PC-9 (cell line): ENCODE measurements at regions not wholly inside any gene's neighbourhood (a gene's known extent, or its start where the extent isn't known, plus 50 kb on each side); places are given as distances from the start of the nearest gene placed in this dataset.

ENCODE experiments used
- BruUV-seq: library from RNA; stranded (reverse); fragments of 400-500 nt; replicated peaks from 2 replicates; lab custom pipeline; 2021; lab: Mats Ljungman, UMichigan
- CTCF ChIA-PET: fragments of 300-600 bp; sonication (Branson Sonifier 250); formaldehyde crosslinking; loops from one replicate; lab custom pipeline; 2022; ENCODE audit warnings: antibody characterized with exemption; lab: Charles Lee
- POLR2A ChIA-PET: fragments of 300-600 bp; sonication (Branson Sonifier 250); formaldehyde crosslinking; loops from one replicate; lab custom pipeline; 2022; ENCODE audit warnings: antibody characterized with exemption; ENCODE audit not compliant: unreplicated experiment; lab: Charles Lee
- DNase-seq, 2 experiments: peaks; one replicate each; pipeline versions ENCODE4 v3.0.0 to v3.0.0-alpha.2; 2015 to 2022; ENCODE audit warnings: mixed read lengths in 1 of 2
- H2AFZ ChIP-seq: fragments of 200-600 bp; sonication (generic); 2 replicates; pipeline ENCODE4 v1.8.1; 2017; ENCODE audit warnings: antibody characterized with exemption
- H3F3A ChIP-seq: fragments of 200-600 bp; sonication (generic); 2 replicates; pipeline ENCODE4 v1.8.1; 2017; ENCODE audit warnings: antibody characterized with exemption, mild to moderate bottlenecking, low read depth; ENCODE audit not compliant: insufficient read depth
- H3K27ac ChIP-seq: fragments of 200-600 bp; sonication (generic); 2 replicates; pipeline ENCODE4 v1.6.1; 2016; ENCODE audit warnings: mixed run types
- H3K27me3 ChIP-seq: fragments of 200-600 bp; sonication (generic); 2 replicates; pipeline ENCODE4 v1.6.1; 2016; ENCODE audit warnings: low read depth, mixed run types; ENCODE audit not compliant: insufficient read depth
- H3K36me3 ChIP-seq: fragments of 200-600 bp; sonication (generic); 2 replicates; pipeline ENCODE4 v1.6.1; 2016; ENCODE audit warnings: low read depth, mixed run types
- H3K4me1 ChIP-seq: fragments of 200-600 bp; sonication (generic); replicated peaks from 2 replicates; pipeline ENCODE4 v1.6.1; 2016; ENCODE audit warnings: mixed run types; ENCODE audit not compliant: insufficient read depth
- H3K4me2 ChIP-seq: fragments of 200-600 bp; sonication (generic); 2 replicates; pipeline ENCODE4 v1.6.1; 2017; ENCODE audit warnings: mixed run types
- H3K4me3 ChIP-seq: fragments of 200-600 bp; sonication (generic); 2 replicates; pipeline ENCODE4 v1.6.1; 2016; ENCODE audit warnings: mixed run types
- H3K79me2 ChIP-seq: fragments of 200-600 bp; sonication (generic); 2 replicates; pipeline ENCODE4 v1.6.1; 2017; ENCODE audit warnings: low read depth, mixed run types
- H3K9me2 ChIP-seq: fragments of 200-600 bp; sonication (generic); 2 replicates; pipeline ENCODE4 v1.8.1; 2017; ENCODE audit warnings: mild to moderate bottlenecking; ENCODE audit not compliant: insufficient read depth
- H3K9me3 ChIP-seq: fragments of 200-600 bp; sonication (generic); 2 replicates; pipeline ENCODE4 v1.8.1; 2016; ENCODE audit warnings: low read depth; ENCODE audit not compliant: insufficient read depth
- H4K20me1 ChIP-seq: fragments of 200-600 bp; sonication (generic); 2 replicates; pipeline ENCODE4 v1.8.1; 2017; ENCODE audit not compliant: insufficient read depth
- EZH2 ChIP-seq: fragments of 200-600 bp; sonication (generic); IDR thresholded peaks from 2 replicates; pipeline ENCODE4 v1.8.0; 2017; ENCODE audit warnings: antibody characterized with exemption, low read depth
- intact Hi-C: fragments of 100-400 bp; cut with micrococcal nuclease; formaldehyde crosslinking; loops from one replicate; pipeline ENCODE4 v1.10.0; 2022; ENCODE audit not compliant: unreplicated experiment
- TF ChIP-seq, protein P1 (sequence below): fragments of 200-600 bp; sonication (generic); conservative IDR thresholded peaks from 2 replicates; pipeline ENCODE4 v1.6.1; 2017; ENCODE audit warnings: mixed run types, antibody characterized with exemption, mild to moderate bottlenecking, moderate library complexity

DNA sequence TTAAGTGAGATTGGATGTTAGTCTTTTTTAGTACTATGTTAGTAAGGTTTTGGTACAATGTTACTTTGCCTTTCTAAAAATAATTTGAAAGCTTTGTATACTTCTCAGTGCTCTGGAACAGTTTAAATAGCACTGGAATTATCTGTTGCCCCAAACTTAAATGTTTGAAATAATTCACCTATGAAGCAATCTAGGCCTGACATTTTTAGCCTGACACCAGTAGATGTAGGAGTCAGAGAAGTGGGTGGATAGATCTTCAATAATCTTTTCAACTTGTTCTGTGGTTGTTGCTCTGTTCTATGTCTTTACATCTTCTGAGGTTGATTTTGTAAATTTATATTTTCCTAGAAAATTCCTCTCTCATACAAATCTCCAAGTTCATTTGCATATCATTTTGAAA is 103.1 kb upstream of the ADGRF1 start:
- TF ChIP-seq, protein P1, sequence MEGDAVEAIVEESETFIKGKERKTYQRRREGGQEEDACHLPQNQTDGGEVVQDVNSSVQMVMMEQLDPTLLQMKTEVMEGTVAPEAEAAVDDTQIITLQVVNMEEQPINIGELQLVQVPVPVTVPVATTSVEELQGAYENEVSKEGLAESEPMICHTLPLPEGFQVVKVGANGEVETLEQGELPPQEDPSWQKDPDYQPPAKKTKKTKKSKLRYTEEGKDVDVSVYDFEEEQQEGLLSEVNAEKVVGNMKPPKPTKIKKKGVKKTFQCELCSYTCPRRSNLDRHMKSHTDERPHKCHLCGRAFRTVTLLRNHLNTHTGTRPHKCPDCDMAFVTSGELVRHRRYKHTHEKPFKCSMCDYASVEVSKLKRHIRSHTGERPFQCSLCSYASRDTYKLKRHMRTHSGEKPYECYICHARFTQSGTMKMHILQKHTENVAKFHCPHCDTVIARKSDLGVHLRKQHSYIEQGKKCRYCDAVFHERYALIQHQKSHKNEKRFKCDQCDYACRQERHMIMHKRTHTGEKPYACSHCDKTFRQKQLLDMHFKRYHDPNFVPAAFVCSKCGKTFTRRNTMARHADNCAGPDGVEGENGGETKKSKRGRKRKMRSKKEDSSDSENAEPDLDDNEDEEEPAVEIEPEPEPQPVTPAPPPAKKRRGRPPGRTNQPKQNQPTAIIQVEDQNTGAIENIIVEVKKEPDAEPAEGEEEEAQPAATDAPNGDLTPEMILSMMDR = no peak
- TF ChIP-seq EZH2 = no peak
- POLR2A ChIA-PET = no interaction called here

GRCh38 chr6:47144306-47144705 is 102.2 kb upstream of the ADGRF1 start:
- H3F3A ChIP-seq = peaks cover 14% of the 10 kb centered on the region; the same call in 1 of the 2 replicates
- no peak for TF ChIP-seq EZH2
- TF ChIP-seq, protein P1 = no peak
- no TSS peak for BruUV-seq
- H3K9me2 ChIP-seq = no peaks in the 10 kb centered on the region
- H3K4me1 ChIP-seq = peaks cover 42% of the 10 kb centered on the region
- no peak for DNase-seq
- intact Hi-C loops = no loop called here
- H3K9me3 ChIP-seq = peaks cover 13% of the 10 kb centered on the region; the same call in 1 of the 2 replicates
- H3K36me3 ChIP-seq = peaks cover 4% of the 10 kb centered on the region; the same call in 1 of the 2 replicates
- H2AFZ ChIP-seq = no peak overlapping the region
- no peak overlapping the region for H3K4me3 ChIP-seq
- CTCF ChIA-PET = no interaction called here
- no peak overlapping the region for H3K27ac ChIP-seq
- H3K4me2 ChIP-seq = no peak overlapping the region
- POLR2A ChIA-PET = no interaction called here
- no peaks in the 10 kb centered on the region for H3K27me3 ChIP-seq
- H4K20me1 ChIP-seq = no peaks in the 10 kb centered on the region
- no peaks in the 10 kb centered on the region for H3K79me2 ChIP-seq

More for the DNA sequence above, 103.1 kb upstream of the ADGRF1 start:
- no peak overlapping the region for H3K4me3 ChIP-seq
- CTCF ChIA-PET = no interaction called here
- no peak overlapping the region for H3K4me2 ChIP-seq
- no peaks in the 10 kb centered on the region for H3K27me3 ChIP-seq
- H3K9me3 ChIP-seq = peaks cover 13% of the 10 kb centered on the region; the same call in 1 of the 2 replicates
- peaks cover 47% of the 10 kb centered on the region for H3K4me1 ChIP-seq
- H3K79me2 ChIP-seq = no peaks in the 10 kb centered on the region
- no peak overlapping the region for H2AFZ ChIP-seq
- H3K36me3 ChIP-seq = peaks cover 2% of the 10 kb centered on the region; the same call in 1 of the 2 replicates
- no peaks in the 10 kb centered on the region for H4K20me1 ChIP-seq
- no peaks in the 10 kb centered on the region for H3K9me2 ChIP-seq
- no peak for DNase-seq
- intact Hi-C loops = no loop called here
- H3K27ac ChIP-seq = 0 out of 2 replicates have a peak overlapping the region, but pooled peaks have one; percentile 13
- H3F3A ChIP-seq = peaks cover 14% of the 10 kb centered on the region; the same call in 1 of the 2 replicates
- BruUV-seq = no TSS peak

GRCh38 chr6:47141963-47142362 is 99.8 kb upstream of the ADGRF1 start:
- Histone ChIP-seq H3K9me3 (peaks cover 13% of the 10 kb centered on the region; the same call in 1 of the 2 replicates), H3K9me2 (no peaks in the 10 kb centered on the region), H4K20me1 (no peaks in the 10 kb centered on the region), H3K27ac (no peak overlapping the region), H3F3A (peaks cover 15% of the 10 kb centered on the region; the same call in 1 of the 2 replicates), H3K79me2 (no peaks in the 10 kb centered on the region), H3K27me3 (no peaks in the 10 kb centered on the region), H3K36me3 (peaks cover 4% of the 10 kb centered on the region), H3K4me3 (no peak overlapping the region), H2AFZ (no peak overlapping the region), H3K4me2 (no peak overlapping the region), H3K4me1 (peaks cover 40% of the 10 kb centered on the region)
- DNase-seq = no peak
- ChIA-PET POLR2A (interaction anchor here (0.5 kb wide), 1 partner anchor 65 kb away, joined by 4 read pairs; no protein-coding TSS in a partner anchor), CTCF (no interaction called here)
- no TSS peak for BruUV-seq
- intact Hi-C loops = no loop called here
- no peak for TF ChIP-seq EZH2
- TF ChIP-seq, protein P1 = no peak
